NCI-H1436 (cell line): ENCODE measurements at regions not wholly inside any gene's neighbourhood (a gene's known extent, or its start where the extent isn't known, plus 50 kb on each side); places are given as distances from the start of the nearest gene placed in this dataset.

Experiments
- DNase-seq: peaks from one replicate; lab custom pipeline; 2025; lab: John Stamatoyannopoulos, UW

DNA sequence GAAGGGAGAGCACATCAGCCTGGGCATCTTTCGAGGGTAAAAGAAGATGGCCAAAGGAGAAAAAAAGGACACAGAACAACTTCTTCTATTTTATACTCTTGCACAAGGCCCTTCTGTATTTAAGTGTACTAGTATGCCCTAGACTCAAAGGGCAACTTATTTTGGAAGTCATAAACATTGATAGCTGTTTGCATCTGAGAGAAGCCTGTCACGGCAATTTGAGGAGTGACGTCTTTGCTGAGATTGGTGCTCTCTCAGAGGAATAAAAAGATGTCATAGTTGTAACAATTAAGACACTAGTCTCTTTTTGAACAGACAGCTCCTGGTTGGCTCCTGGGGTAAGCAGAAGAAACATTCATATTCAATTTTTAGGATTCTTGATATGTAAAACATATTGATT, 260.4 kb upstream of the TTC14 start:
- DNase-seq = no peak

DNA sequence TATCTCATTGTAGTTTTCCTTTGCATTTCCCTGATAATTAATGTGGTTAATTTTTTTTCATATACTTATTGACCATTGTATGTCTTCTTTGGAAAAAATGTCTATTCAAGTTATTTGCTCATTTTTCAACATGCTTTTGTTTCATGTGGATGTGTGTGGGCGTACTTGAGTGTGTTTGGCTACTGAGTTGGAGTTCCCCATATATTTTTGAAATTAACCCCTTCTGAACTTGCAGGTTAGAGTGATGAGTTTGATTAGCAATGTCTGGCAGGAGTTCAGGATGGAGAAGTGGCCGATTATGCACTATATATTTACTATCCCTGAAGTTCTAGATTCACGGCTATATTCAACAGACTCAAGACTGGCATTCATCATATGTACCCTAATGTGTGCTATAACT, 250.4 kb upstream of the TTC14 start:
- no peak for DNase-seq

- no peak for DNase-seq
Observed at GRCh38 chr3:180352261-180352660, 249.7 kb upstream of the TTC14 start.

- no peak for DNase-seq
Observed at GRCh38 chr3:180354214-180354613, 247.7 kb upstream of the TTC14 start.

- no peak for DNase-seq
Observed at GRCh38 chr3:180358179-180358578, 243.8 kb upstream of the TTC14 start.

DNA sequence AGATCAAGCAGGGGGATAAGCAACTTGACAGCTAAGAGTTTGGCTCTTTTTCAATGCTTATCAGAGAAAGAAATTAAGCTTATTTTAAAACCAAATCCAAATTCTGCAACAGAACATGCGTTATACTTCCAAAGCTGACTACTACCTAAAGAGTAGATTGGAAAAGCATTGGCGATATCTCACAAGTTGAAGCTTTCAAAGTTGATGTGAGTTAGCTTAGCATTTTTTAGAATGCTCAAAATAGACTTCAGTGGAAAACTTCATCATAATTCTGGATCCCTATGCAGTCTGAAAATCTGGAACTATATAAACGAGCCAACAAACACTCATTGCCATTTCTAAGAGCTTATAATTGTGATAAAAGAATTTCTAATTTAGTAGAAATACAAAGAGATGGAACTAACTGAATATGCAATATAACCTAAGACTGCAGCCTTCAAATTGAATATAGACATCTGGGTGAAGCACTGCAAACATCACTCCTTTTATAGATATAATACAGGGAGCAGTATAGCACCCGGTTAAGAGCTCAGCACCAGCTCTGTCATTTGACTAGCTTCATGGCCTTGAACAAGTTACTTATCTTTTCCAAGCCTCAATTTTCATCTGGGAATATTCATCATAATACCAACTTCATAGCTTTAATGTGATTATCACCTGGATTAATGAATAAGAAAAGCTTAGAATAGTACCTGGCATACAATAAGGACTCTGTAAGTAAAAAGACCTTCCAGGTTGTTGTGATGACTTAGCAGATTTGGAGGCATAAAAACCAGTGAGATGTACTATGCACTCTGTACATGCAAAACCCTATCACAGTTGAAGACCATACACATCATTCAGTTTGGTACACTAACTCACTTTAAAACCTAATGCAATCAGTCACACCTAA, 242.7 kb upstream of the TTC14 start:
- DNase-seq = no peak

DNA sequence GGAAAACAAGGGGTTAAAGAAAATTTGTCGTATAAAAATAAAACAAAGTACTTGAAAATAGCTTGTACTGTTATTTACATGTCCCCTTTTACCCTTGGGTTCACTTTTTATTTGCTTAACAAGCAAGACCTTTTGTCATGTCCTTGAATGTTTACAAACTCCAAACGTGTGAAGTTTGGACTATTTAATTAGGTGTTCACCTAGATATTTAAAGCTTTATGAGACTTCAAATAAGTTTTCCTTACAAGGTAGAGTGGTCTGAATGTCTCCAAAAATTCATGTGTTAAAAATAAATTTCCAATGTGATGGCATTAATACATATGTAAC, 242.0 kb upstream of the TTC14 start:
- no peak for DNase-seq

DNA sequence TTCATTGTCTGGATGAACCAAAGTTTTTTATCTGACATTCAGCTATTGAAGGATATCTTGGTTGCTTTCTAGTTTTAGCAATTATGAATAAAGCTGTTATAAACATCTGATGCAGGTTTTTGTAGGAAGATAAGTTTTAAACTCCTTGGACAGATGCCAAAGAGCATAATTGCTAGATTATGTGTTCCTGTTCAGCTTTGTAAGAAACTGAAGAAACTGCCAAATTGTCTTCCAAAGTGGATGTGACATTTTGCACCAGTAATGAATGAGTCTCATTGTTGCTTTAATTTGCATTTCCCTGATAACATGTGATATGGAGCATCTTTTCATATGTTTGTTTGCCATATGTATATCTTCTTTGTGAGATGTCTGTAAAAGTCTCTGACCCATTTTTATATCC, 239.9 kb upstream of the TTC14 start:
- DNase-seq = no peak

DNA sequence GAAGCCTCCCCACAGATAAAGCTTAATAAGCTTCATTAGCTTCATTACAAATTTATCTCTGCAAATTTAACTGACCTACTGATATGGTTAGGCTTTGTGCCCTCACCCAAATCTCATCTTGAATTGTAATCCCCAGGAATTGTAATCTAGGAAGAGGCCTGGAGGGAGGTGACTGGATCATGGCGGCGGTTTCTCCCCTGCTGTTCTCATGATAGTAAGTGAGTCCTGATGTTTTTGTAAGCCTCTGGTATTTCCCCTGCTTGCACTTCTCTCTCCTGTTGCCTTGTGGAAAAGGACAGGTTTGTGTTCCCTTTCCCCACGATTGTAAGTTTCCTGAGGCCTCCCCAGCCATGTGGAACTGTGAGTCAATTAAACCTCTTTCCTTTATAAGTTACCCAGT, 226.1 kb upstream of the TTC14 start:
- no peak for DNase-seq

- no peak for DNase-seq
Observed at GRCh38 chr3:180378496-180378895, 223.5 kb upstream of the TTC14 start.

GRCh38 chr3:180382638-180383180, 219.3 kb upstream of the TTC14 start:
- no peak for DNase-seq

GRCh38 chr3:180383332-180384020, 218.5 kb upstream of the TTC14 start:
- DNase-seq = no peak

DNA sequence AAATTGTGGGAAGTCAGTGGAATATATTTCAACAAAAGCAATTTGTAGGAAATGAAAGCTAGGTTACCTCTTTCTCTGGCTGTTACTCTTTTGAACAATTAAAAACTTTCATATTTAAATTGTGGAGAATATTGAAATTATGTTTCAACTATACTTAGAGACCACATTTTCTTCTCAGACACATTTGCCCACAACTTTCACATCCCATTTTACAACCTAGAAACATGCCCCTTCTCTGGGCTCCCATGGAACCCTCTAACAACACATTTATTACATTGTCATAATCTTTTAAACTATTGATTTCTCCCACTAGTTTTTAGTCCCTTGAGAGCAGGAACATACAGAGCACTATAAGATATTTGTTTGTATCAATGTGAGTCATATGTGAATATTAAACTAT, 211.7 kb upstream of the TTC14 start:
- DNase-seq = no peak

DNA sequence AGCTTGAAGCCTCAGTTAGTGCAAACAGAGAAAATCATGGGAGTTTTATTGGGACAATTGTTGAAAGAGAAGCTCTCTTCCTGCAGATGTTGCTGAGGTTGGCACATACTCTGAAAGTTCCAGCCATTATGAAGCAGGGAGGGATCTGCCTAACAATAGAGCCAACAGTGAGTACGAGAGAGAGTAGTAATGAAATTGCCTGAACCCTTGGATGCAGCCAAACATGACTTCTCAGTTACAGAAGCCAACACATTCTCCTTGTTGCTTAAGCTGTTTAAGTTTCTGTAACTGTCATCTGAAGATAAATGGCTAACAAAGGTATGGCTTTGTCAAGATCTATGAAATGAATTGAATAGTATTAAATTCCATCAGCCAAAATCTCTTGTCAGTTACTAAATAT, 211.0 kb upstream of the TTC14 start:
- DNase-seq = no peak

DNA sequence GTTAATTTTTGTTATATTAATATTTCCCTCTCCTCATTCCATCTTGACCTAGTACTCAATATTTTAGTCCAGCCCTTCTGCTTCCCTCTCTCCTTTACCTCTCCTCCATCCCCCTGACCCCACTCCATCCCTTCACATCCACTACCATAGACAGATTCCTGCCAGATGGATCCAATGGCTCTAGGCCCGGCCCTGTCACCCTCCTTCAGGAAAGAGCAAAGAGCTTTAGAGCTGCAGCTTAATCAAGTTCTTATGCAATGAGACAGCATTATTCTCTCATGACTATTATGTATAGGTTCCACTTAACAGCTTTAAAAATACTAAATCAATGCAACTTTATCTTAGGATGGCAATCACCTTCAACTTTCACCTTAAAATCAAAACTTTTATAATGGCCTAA, 200.7 kb upstream of the TTC14 start:
- no peak for DNase-seq

DNA sequence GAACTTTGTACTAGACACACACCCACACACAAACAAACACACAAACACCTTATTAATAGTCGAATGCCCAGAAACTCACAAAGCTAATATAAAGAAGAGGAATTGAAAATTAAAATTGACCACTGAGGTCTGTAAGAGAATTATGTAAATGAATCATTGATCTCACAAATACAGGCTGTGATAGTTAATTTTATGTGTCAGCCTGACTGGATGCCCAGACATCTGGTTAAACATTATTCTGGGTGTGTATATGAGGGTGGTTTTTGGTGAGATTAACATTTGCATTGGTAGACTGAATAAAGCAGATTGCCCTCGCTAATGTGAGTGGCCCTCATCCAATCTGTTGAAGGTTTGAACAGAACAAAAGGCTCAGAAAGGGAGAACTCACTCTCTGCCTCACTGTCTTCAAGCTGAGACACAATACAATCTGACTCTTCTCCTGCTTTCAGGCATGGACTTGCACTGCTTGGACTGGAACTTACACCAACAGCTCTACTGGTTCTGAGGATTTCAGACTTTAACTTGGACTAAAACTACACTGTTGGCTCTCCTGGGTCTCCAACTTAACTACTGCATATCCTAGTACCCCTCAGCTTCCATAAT, 199.4 kb upstream of the TTC14 start:
- DNase-seq = no peak

DNA sequence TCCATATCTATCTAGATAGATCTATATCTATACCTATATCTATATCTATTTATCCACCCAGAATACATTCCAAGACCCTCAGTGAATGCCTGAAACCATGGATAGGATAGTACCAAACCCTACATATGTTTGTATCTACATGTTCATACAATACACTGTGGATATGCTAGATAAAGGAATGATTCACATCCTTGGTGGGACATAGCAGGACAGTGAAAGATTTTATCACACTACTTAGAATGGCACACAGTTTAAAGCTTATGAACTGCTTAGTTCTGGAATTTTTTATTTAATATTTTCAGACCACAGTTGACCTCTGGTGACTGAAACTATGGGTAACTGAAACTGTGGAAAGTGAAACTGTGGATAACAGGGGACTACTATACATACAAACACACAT, 198.8 kb upstream of the TTC14 start:
- DNase-seq = no peak

DNA sequence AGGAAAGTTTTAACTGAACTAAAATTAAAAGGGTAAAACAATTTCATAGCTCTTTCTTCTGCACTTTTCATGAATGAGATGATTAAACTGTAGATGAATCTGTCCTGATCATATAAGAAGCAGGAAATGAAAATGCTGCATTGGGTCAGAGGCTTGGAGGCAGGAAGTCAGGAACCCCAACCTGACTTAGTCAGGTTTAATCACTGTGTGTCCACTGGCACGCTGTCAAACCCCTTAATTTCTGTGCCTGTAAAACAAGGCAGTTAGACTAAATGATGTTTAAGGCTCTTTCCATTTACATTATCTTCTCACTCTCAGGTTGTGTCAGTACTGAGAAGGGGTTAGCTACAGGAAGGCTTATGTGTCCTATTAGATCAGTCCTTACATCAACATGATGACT, 193.3 kb upstream of the TTC14 start:
- no peak for DNase-seq

- no peak for DNase-seq
Observed at GRCh38 chr3:180409170-180409569, 192.8 kb upstream of the TTC14 start.

GRCh38 chr3:180409883-180410282, 192.1 kb upstream of the TTC14 start:
- DNase-seq = no peak

- no peak for DNase-seq
Observed at GRCh38 chr3:180414157-180414556, 187.8 kb upstream of the TTC14 start.

DNA sequence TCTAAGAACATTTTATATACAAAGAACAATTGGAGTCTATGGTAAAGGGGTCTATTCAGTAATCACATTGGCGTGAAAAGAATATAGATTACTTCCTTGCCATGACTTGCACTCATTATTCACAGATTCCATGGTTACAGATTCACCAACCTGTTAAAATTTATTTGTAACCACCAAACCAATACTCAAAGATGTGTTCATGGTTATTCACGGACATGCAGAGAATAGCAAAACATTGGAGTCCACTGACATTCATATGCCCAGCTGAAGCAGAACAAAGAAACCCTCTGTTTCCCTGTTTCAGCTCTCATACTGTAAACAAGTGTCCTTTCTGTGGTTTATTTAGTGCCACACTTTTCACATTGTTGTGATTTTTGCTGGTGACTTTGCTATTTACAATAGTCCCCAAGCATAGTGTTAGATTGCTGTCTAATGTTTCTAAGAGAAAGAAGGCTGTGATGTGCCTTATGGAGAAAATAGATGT, 185.8 kb upstream of the TTC14 start:
- no peak for DNase-seq

GRCh38 chr3:180417241-180417640, 184.7 kb upstream of the TTC14 start:
- no peak for DNase-seq
